ENCODE measurements at regions not wholly inside any gene's neighbourhood (a gene's known extent, or its start where the extent isn't known, plus 50 kb on each side); places are given as distances from the start of the nearest gene placed in this dataset.

- Histone ChIP-seq H3K36me3 (ENCODE audit: control insufficient read depth in 1 of 2, insufficient read depth in 2 of 2, low read depth in 1 of 2, low read length in 2 of 2) (no peaks in the 10 kb centered on the region), H3K79me1 (replicated peaks; ENCODE audit: low read length, poor library complexity, severe bottlenecking) (no peaks in the 10 kb centered on the region), H3K4ac (ENCODE audit: low read depth in 1 of 2, low read length in 2 of 2) (no peak overlapping the region), H3K27me3 (ENCODE audit: control insufficient read depth in 1 of 2, insufficient read depth in 1 of 2, low read length in 2 of 2) (no peaks in the 10 kb centered on the region), H2AK5ac (ENCODE audit: low read length, severe bottlenecking) (no peak overlapping the region), H3K4me3 (ENCODE audit: insufficient read depth in 1 of 2, low read depth in 1 of 2, low read length in 2 of 2) (no peak overlapping the region), H3K4me2 (ENCODE audit: low read length, poor library complexity, severe bottlenecking) (no peak overlapping the region), H4K8ac (ENCODE audit: low read length) (no peak overlapping the region), H2BK12ac (ENCODE audit: low read length in 2 of 2) (no peak overlapping the region), H2BK5ac (ENCODE audit: low read depth, low read length, poor library complexity, severe bottlenecking) (no peak overlapping the region), H3K9ac (ENCODE audit: low read length) (no peak overlapping the region), H2AFZ (ENCODE audit: low read depth, low read length) (no peak overlapping the region), H2BK120ac (ENCODE audit: low read depth, low read length) (no peak overlapping the region), H3K18ac (ENCODE audit: low read depth in 1 of 2, low read length in 2 of 2) (no peak overlapping the region), H3K9me3 (ENCODE audit: control insufficient read depth, low read length) (no peaks in the 10 kb centered on the region), H3K23ac (ENCODE audit: low read length in 2 of 2) (no peak overlapping the region), H3K27ac (ENCODE audit: low read length, poor library complexity, severe bottlenecking) (no peak overlapping the region), H2BK15ac (ENCODE audit: low read depth, poor library complexity, severe bottlenecking) (no peak overlapping the region), H3K4me1 (ENCODE audit: control insufficient read depth, insufficient read depth, low read depth, low read length) (peaks cover 4% of the 10 kb centered on the region), H4K91ac (ENCODE audit: low read length) (no peak overlapping the region), H3K14ac (ENCODE audit: low read length in 2 of 2) (no peak overlapping the region)
- no peak for DNase-seq
- WGBS, result no CpG with 5 or more reads among the region's 1 CpG
These were observed 347.4 kb upstream of the DCBLD2 start for GRCh38 chr3:99248913-99249312.

- H3K4ac ChIP-seq (ENCODE audit: low read depth in 1 of 2, low read length in 2 of 2), result no peak overlapping the region
- H3K23ac ChIP-seq (ENCODE audit: low read length in 2 of 2), result no peak overlapping the region
- H4K91ac ChIP-seq (ENCODE audit: low read length), result no peak overlapping the region
- no peak overlapping the region for H3K27ac ChIP-seq (ENCODE audit: low read length, poor library complexity, severe bottlenecking)
- H3K36me3 ChIP-seq (ENCODE audit: control insufficient read depth in 1 of 2, insufficient read depth in 2 of 2, low read depth in 1 of 2, low read length in 2 of 2), result no peaks in the 10 kb centered on the region
- no peak overlapping the region for H2BK5ac ChIP-seq (ENCODE audit: low read depth, low read length, poor library complexity, severe bottlenecking)
- H3K14ac ChIP-seq (ENCODE audit: low read length in 2 of 2), result no peak overlapping the region
- no peak overlapping the region for H2BK12ac ChIP-seq (ENCODE audit: low read length in 2 of 2)
- H2BK120ac ChIP-seq (ENCODE audit: low read depth, low read length), result no peak overlapping the region
- H3K9me3 ChIP-seq (ENCODE audit: control insufficient read depth, low read length), result no peaks in the 10 kb centered on the region
- H3K4me2 ChIP-seq (ENCODE audit: low read length, poor library complexity, severe bottlenecking), result no peak overlapping the region
- H2BK15ac ChIP-seq (ENCODE audit: low read depth, poor library complexity, severe bottlenecking), result no peak overlapping the region
- H2AK5ac ChIP-seq (ENCODE audit: low read length, severe bottlenecking), result no peak overlapping the region
- no peak overlapping the region for H3K18ac ChIP-seq (ENCODE audit: low read depth in 1 of 2, low read length in 2 of 2)
- WGBS, result 75% methylated on average over 1 of the region's 1 CpG
- H3K79me1 ChIP-seq (replicated peaks; ENCODE audit: low read length, poor library complexity, severe bottlenecking), result no peaks in the 10 kb centered on the region
- H2AFZ ChIP-seq (ENCODE audit: low read depth, low read length), result no peak overlapping the region
- no peaks in the 10 kb centered on the region for H3K27me3 ChIP-seq (ENCODE audit: control insufficient read depth in 1 of 2, insufficient read depth in 1 of 2, low read length in 2 of 2)
- no peak overlapping the region for H4K8ac ChIP-seq (ENCODE audit: low read length)
- H3K4me3 ChIP-seq (ENCODE audit: insufficient read depth in 1 of 2, low read depth in 1 of 2, low read length in 2 of 2), result no peak overlapping the region
- no peak overlapping the region for H3K9ac ChIP-seq (ENCODE audit: low read length)
- DNase-seq, result peak; percentile 21
- peaks cover 4% of the 10 kb centered on the region for H3K4me1 ChIP-seq (ENCODE audit: control insufficient read depth, insufficient read depth, low read depth, low read length)
These were observed 346.6 kb upstream of the DCBLD2 start for GRCh38 chr3:99248130-99248529.

- H3K23ac ChIP-seq (ENCODE audit: low read length in 2 of 2), result no peak overlapping the region
- no peak overlapping the region for H2BK120ac ChIP-seq (ENCODE audit: low read depth, low read length)
- no peak overlapping the region for H2BK12ac ChIP-seq (ENCODE audit: low read length in 2 of 2)
- H3K36me3 ChIP-seq (ENCODE audit: control insufficient read depth in 1 of 2, insufficient read depth in 2 of 2, low read depth in 1 of 2, low read length in 2 of 2), result no peaks in the 10 kb centered on the region
- no peak overlapping the region for H3K27ac ChIP-seq (ENCODE audit: low read length, poor library complexity, severe bottlenecking)
- H3K9ac ChIP-seq (ENCODE audit: low read length), result no peak overlapping the region
- H2AFZ ChIP-seq (ENCODE audit: low read depth, low read length), result no peak overlapping the region
- H3K79me1 ChIP-seq (replicated peaks; ENCODE audit: low read length, poor library complexity, severe bottlenecking), result no peaks in the 10 kb centered on the region
- no peaks in the 10 kb centered on the region for H3K27me3 ChIP-seq (ENCODE audit: control insufficient read depth in 1 of 2, insufficient read depth in 1 of 2, low read length in 2 of 2)
- H4K8ac ChIP-seq (ENCODE audit: low read length), result no peak overlapping the region
- no peak overlapping the region for H3K4ac ChIP-seq (ENCODE audit: low read depth in 1 of 2, low read length in 2 of 2)
- no peak overlapping the region for H2BK5ac ChIP-seq (ENCODE audit: low read depth, low read length, poor library complexity, severe bottlenecking)
- H3K9me3 ChIP-seq (ENCODE audit: control insufficient read depth, low read length), result no peaks in the 10 kb centered on the region
- no CpG with 5 or more reads among the region's 2 CpGs for WGBS
- no peak overlapping the region for H3K4me3 ChIP-seq (ENCODE audit: insufficient read depth in 1 of 2, low read depth in 1 of 2, low read length in 2 of 2)
- peak overlapping the region; percentile 87 for H2AK5ac ChIP-seq (ENCODE audit: low read length, severe bottlenecking)
- peak; percentile 9 for DNase-seq
- no peak overlapping the region for H3K18ac ChIP-seq (ENCODE audit: low read depth in 1 of 2, low read length in 2 of 2)
- H3K14ac ChIP-seq (ENCODE audit: low read length in 2 of 2), result no peak overlapping the region
- no peak overlapping the region for H3K4me2 ChIP-seq (ENCODE audit: low read length, poor library complexity, severe bottlenecking)
- H3K4me1 ChIP-seq (ENCODE audit: control insufficient read depth, insufficient read depth, low read depth, low read length), result peaks cover 4% of the 10 kb centered on the region
- H4K91ac ChIP-seq (ENCODE audit: low read length), result no peak overlapping the region
- no peak overlapping the region for H2BK15ac ChIP-seq (ENCODE audit: low read depth, poor library complexity, severe bottlenecking)
These were observed 344.6 kb upstream of the DCBLD2 start for GRCh38 chr3:99246010-99246654.

- H3K23ac ChIP-seq (ENCODE audit: low read length in 2 of 2), result no peak overlapping the region
- H3K36me3 ChIP-seq (ENCODE audit: control insufficient read depth in 1 of 2, insufficient read depth in 2 of 2, low read depth in 1 of 2, low read length in 2 of 2), result no peaks in the 10 kb centered on the region
- no peak overlapping the region for H3K4me3 ChIP-seq (ENCODE audit: insufficient read depth in 1 of 2, low read depth in 1 of 2, low read length in 2 of 2)
- no peak overlapping the region for H3K18ac ChIP-seq (ENCODE audit: low read depth in 1 of 2, low read length in 2 of 2)
- no peaks in the 10 kb centered on the region for H3K27me3 ChIP-seq (ENCODE audit: control insufficient read depth in 1 of 2, insufficient read depth in 1 of 2, low read length in 2 of 2)
- H2AK5ac ChIP-seq (ENCODE audit: low read length, severe bottlenecking), result no peak overlapping the region
- no peak overlapping the region for H2BK120ac ChIP-seq (ENCODE audit: low read depth, low read length)
- H3K9ac ChIP-seq (ENCODE audit: low read length), result no peak overlapping the region
- H3K27ac ChIP-seq (ENCODE audit: low read length, poor library complexity, severe bottlenecking), result peak overlapping the region; percentile 59
- peak; percentile 25 for DNase-seq
- no peak overlapping the region for H4K91ac ChIP-seq (ENCODE audit: low read length)
- no peak overlapping the region for H2AFZ ChIP-seq (ENCODE audit: low read depth, low read length)
- H3K4me1 ChIP-seq (ENCODE audit: control insufficient read depth, insufficient read depth, low read depth, low read length), result peaks cover 1% of the 10 kb centered on the region
- H4K8ac ChIP-seq (ENCODE audit: low read length), result no peak overlapping the region
- no peak overlapping the region for H2BK15ac ChIP-seq (ENCODE audit: low read depth, poor library complexity, severe bottlenecking)
- H3K79me1 ChIP-seq (replicated peaks; ENCODE audit: low read length, poor library complexity, severe bottlenecking), result no peaks in the 10 kb centered on the region
- WGBS, result 96% methylated on average over 2 of the region's 2 CpGs
- H3K14ac ChIP-seq (ENCODE audit: low read length in 2 of 2), result no peak overlapping the region
- no peak overlapping the region for H2BK5ac ChIP-seq (ENCODE audit: low read depth, low read length, poor library complexity, severe bottlenecking)
- H2BK12ac ChIP-seq (ENCODE audit: low read length in 2 of 2), result no peak overlapping the region
- no peak overlapping the region for H3K4ac ChIP-seq (ENCODE audit: low read depth in 1 of 2, low read length in 2 of 2)
- no peak overlapping the region for H3K4me2 ChIP-seq (ENCODE audit: low read length, poor library complexity, severe bottlenecking)
- no peaks in the 10 kb centered on the region for H3K9me3 ChIP-seq (ENCODE audit: control insufficient read depth, low read length)
These were observed 340.8 kb upstream of the DCBLD2 start for GRCh38 chr3:99242271-99242670.
